T-helper 9 cell (primary cell): ENCODE measurements at regions not wholly inside any gene's neighbourhood (a gene's known extent, or its start where the extent isn't known, plus 50 kb on each side); places are given as distances from the start of the nearest gene placed in this dataset.

ENCODE experiments used
- DNase-seq: peaks from one replicate; pipeline ENCODE4 v3.0.0-alpha.2; 2020

GRCh38 chr17:15108992-15109391, 156.1 kb downstream of the PMP22 start:
- DNase-seq: no peak

- DNase-seq: no peak
Observed at GRCh38 chr17:15106540-15106939, 158.6 kb downstream of the PMP22 start.

- no peak for DNase-seq
Observed at GRCh38 chr17:15103785-15104184, 161.3 kb downstream of the PMP22 start.

GRCh38 chr17:15101175-15101574, 164.0 kb downstream of the PMP22 start:
- no peak for DNase-seq

- no peak for DNase-seq
Observed at GRCh38 chr17:15096511-15096910, 168.6 kb downstream of the PMP22 start.

- DNase-seq: no peak
Observed at GRCh38 chr17:15095935-15096334, 169.2 kb downstream of the PMP22 start.

- no peak for DNase-seq
Observed at GRCh38 chr17:15092762-15093161, 172.4 kb downstream of the PMP22 start.

- no peak for DNase-seq
Observed at GRCh38 chr17:15092261-15092660, 172.9 kb downstream of the PMP22 start.

- no peak for DNase-seq
Observed at GRCh38 chr17:15091825-15092224, 173.3 kb downstream of the PMP22 start.

GRCh38 chr17:15090533-15090932, 174.6 kb downstream of the PMP22 start:
- no peak for DNase-seq

GRCh38 chr17:15087946-15088345, 177.2 kb downstream of the PMP22 start:
- DNase-seq: no peak

GRCh38 chr17:15086776-15087295, 178.3 kb downstream of the PMP22 start:
- no peak for DNase-seq

GRCh38 chr17:15085890-15086677, 179.0 kb downstream of the PMP22 start:
- DNase-seq: no peak

GRCh38 chr17:15083225-15083624, 181.9 kb downstream of the PMP22 start:
- DNase-seq: no peak

GRCh38 chr17:15081008-15081407, 184.1 kb downstream of the PMP22 start:
- no peak for DNase-seq

GRCh38 chr17:15078570-15078969, 186.6 kb downstream of the PMP22 start:
- DNase-seq: no peak

GRCh38 chr17:15076991-15077663, 188.0 kb downstream of the PMP22 start:
- no peak for DNase-seq

- DNase-seq: no peak
Observed at GRCh38 chr17:15051933-15052332, 213.2 kb downstream of the PMP22 start.

- DNase-seq: no peak
Observed at GRCh38 chr17:15049795-15050160, 215.3 kb downstream of the PMP22 start.

- DNase-seq: no peak
Observed at GRCh38 chr17:15048933-15049794, 216.0 kb downstream of the PMP22 start.

GRCh38 chr17:15048381-15048780, 216.7 kb downstream of the PMP22 start:
- no peak for DNase-seq

GRCh38 chr17:15042311-15042710, 222.8 kb downstream of the PMP22 start:
- no peak for DNase-seq

- DNase-seq: no peak
Observed at GRCh38 chr17:15039366-15039765, 225.8 kb downstream of the PMP22 start.
